H1 (cell line): ENCODE measurements at regions not wholly inside any gene's neighbourhood (a gene's known extent, or its start where the extent isn't known, plus 50 kb on each side); places are given as distances from the start of the nearest gene placed in this dataset.

Experiments used
- CEBPB ChIP-seq: IDR thresholded peaks from 2 replicates; pipeline ENCODE4 v1.6.1; 2012; ENCODE audit warnings: low read depth, low read length
- NRF1 ChIP-seq: IDR thresholded peaks from 2 replicates; pipeline ENCODE4 v1.6.1; 2011; ENCODE audit warnings: mild to moderate bottlenecking, low read depth, low read length, improper control_type of control experiment
- POLR2A ChIP-seq, 2 experiments: IDR thresholded peaks; 1 replicate in 1 of 2; 2 replicates in 1 of 2; pipeline ENCODE4 v1.6.1; 2011; ENCODE audit warnings: low read depth in 2 of 2, low read length in 2 of 2, mild to moderate bottlenecking in 2 of 2; ENCODE audit errors: control extremely low read depth in 1 of 2

DNA sequence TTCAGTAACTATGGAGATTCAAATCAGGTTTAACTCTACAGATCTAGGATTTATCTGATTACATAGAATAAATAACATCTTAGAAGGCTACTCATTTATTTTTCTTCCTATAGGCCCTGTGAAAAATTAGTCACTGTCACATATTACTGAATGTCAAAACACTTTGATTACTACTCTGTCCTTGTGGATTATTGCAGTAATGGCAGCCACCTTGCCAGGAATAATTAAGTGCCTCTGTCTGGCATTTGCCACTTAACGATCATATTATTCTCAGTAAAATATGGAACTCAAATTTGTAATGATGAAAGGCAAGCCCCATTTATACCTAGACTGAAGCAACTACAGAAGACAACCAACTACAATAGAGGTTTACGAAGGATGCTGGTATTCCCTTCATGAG lies 596.3 kb upstream of the ARPP21 start:
- TF ChIP-seq POLR2A (IDR thresholded peaks at IDR 0.05; ENCODE audit: control extremely low read depth in 1 of 2, low read depth in 2 of 2, low read length in 2 of 2) (no peak), NRF1 (no peak), CEBPB (no peak)
